GM12878 (cell line): ENCODE measurements at regions not wholly inside any gene's neighbourhood (a gene's known extent, or its start where the extent isn't known, plus 50 kb on each side); places are given as distances from the start of the nearest gene placed in this dataset.

Experiments
- ATAC-seq: fragments of 200-7000 bp; cut with Tn5 transposase; 3 replicates; pipeline ENCODE4 v1.9.1; 2020; ENCODE audit warnings: mild to moderate bottlenecking, moderate library complexity
- BruUV-seq: library from RNA; stranded (reverse); fragments of 400-500 nt; replicated peaks from 2 replicates; lab custom pipeline; 2021; lab: Mats Ljungman, UMichigan
- CTCF ChIA-PET: fragments of 300-600 bp; sonication (Branson Sonifier 250); formaldehyde crosslinking; extraction: SDS; loops from one replicate; lab custom pipeline; 2021; ENCODE audit warnings: inconsistent platforms; lab: Yijun Ruan, JAX
- POLR2A ChIA-PET: fragments of 350-600 bp; formaldehyde crosslinking; extraction: SDS; loops from one replicate; lab custom pipeline; 2021; ENCODE audit warnings: inconsistent platforms; lab: Charles Lee
- RAD21 ChIA-PET: fragments of 300-600 bp; sonication (Branson Sonifier 250); formaldehyde crosslinking; loops from one replicate; lab custom pipeline; 2023; ENCODE audit warnings: antibody characterized with exemption; ENCODE audit not compliant: unreplicated experiment; lab: Charles Lee
- SMC1A ChIA-PET: fragments of 300-600 bp; sonication (Branson Sonifier 250); formaldehyde crosslinking; loops from one replicate; lab custom pipeline; 2023; ENCODE audit not compliant: unreplicated experiment, uncharacterized antibody; lab: Charles Lee
- DNase-seq: peaks from one replicate; pipeline ENCODE4 v3.0.0-alpha.2; 2011; ENCODE audit warnings: low read depth, low spot score
- FAIRE-seq: peaks from 3 replicates; lab custom pipeline; 2011; peaks lifted over from hg19 to GRCh38; lab: Jason Lieb, UNC
- H2AFZ ChIP-seq: 2 replicates; pipeline ENCODE4 v1.6.0; 2011; ENCODE audit warnings: low read depth, low read length, control low read depth; ENCODE audit not compliant: control insufficient read depth
- H3K27ac ChIP-seq: 2 replicates; pipeline ENCODE4 v1.5.1; 2011; ENCODE audit warnings: control low read depth; ENCODE audit not compliant: control insufficient read depth, insufficient read depth
- H3K27me3 ChIP-seq, 2 experiments: replicated peaks in 1 of 2; 2 replicates each; pipeline versions ENCODE4 v1.6.0 to v1.6.1; 2011; ENCODE audit warnings: low read length in 1 of 2; ENCODE audit not compliant: control insufficient read depth in 2 of 2, insufficient read depth in 2 of 2
- H3K36me3 ChIP-seq, 2 experiments: 2 replicates each; pipeline ENCODE4 v1.5.1; 2011; ENCODE audit warnings: low read length in 1 of 2; ENCODE audit not compliant: control insufficient read depth in 2 of 2, insufficient read depth in 2 of 2
- H3K4me1 ChIP-seq: 2 replicates; pipeline ENCODE4 v1.6.1; 2011; ENCODE audit warnings: mild to moderate bottlenecking, low read length, moderate library complexity, mixed read lengths; ENCODE audit not compliant: control insufficient read depth, insufficient read depth
- H3K4me2 ChIP-seq: 2 replicates; pipeline ENCODE4 v1.6.0; 2011; ENCODE audit warnings: control low read depth; ENCODE audit not compliant: control insufficient read depth, insufficient read depth
- H3K4me3 ChIP-seq: fragments of 200-600 bp; sonication (generic); 2 replicates; pipeline ENCODE4 v1.5.1; 2016
- H3K79me2 ChIP-seq: 2 replicates; pipeline ENCODE4 v1.6.0; 2011; ENCODE audit warnings: low read length; ENCODE audit not compliant: control insufficient read depth, insufficient read depth
- H3K9ac ChIP-seq: 2 replicates; pipeline ENCODE4 v1.8.0; 2011; ENCODE audit warnings: low read length, control low read depth, mixed read lengths; ENCODE audit not compliant: control insufficient read depth, insufficient read depth
- H3K9me3 ChIP-seq: replicated peaks from 3 replicates; pipeline ENCODE4 v1.5.1; 2011; ENCODE audit warnings: mild to moderate bottlenecking, low read length; ENCODE audit not compliant: control insufficient read depth, insufficient read depth
- H4K20me1 ChIP-seq: 2 replicates; pipeline ENCODE4 v1.6.0; 2011; ENCODE audit not compliant: control insufficient read depth, insufficient read depth
- RB1 ChIP-seq: fragments of 450-650 bp; formaldehyde crosslinking; IDR thresholded peaks from 2 replicates; pipeline ENCODE4 v1.6.1; 2017; ENCODE audit warnings: mild to moderate bottlenecking, borderline replicate concordance
- ZBTB40 ChIP-seq: fragments of 450-650 bp; IDR thresholded peaks from 2 replicates; pipeline ENCODE4 v1.6.1; 2016; ENCODE audit warnings: mild to moderate bottlenecking, moderate library complexity, borderline replicate concordance
- ZNF592 ChIP-seq: fragments of 450-650 bp; IDR thresholded peaks from 2 replicates; pipeline ENCODE4 v1.6.1; 2017; ENCODE audit warnings: mild to moderate bottlenecking, moderate library complexity
- WGBS: methylation state at CpG from one replicate; pipeline ENCODE4 v1.1.6; 2016; ENCODE audit warnings: low lambda C conversion rate; ENCODE audit not compliant: insufficient replicate concordance, insufficient coverage; ENCODE audit errors: missing lambda C conversion rate; 5-methylcytosine and 5-hydroxymethylcytosine counted together
- in situ Hi-C: fragments of 300-500 bp; cut with MboI; formaldehyde crosslinking; loops from 9 replicates; pipeline ENCODE4 v1.14.3; 2018; ENCODE audit warnings: mixed read lengths
- intact Hi-C: fragments of 100-400 bp; cut with micrococcal nuclease; formaldehyde crosslinking; loops from one replicate; pipeline ENCODE4 v1.14.2; 2022; ENCODE audit not compliant: unreplicated experiment

DNA sequence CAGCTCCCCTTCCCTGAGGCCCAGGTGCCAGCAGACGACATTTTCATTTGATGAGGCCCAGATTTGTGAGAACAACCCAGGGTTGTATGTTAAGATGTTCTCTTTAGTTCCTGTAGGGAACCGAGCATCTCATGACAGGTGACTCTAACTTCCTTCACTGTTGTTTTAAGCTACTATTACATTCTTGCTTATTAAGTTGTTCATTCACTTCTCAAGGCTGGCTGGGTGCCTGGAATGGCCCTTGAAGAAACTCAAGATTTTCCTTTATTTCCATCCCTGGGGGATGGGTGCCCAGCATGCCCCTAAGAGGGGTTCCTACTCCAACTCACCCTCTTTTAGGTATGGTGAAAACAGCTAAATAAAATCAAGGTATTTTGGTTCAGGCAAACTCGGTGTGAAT, 111.5 kb upstream of the SYNDIG1 start:
- in situ Hi-C loops (no loop called here), intact Hi-C loops (no loop called here)
- Histone ChIP-seq H3K4me3 (no peak overlapping the region), H2AFZ (no peak overlapping the region), H3K36me3 (no peaks in the 10 kb centered on the region), H3K27me3 (no peaks in the 10 kb centered on the region), H3K79me2 (no peaks in the 10 kb centered on the region), H3K4me2 (no peak overlapping the region), H3K4me1 (no peaks in the 10 kb centered on the region), H3K27ac (no peak overlapping the region), H3K9ac (no peak overlapping the region), H4K20me1 (no peaks in the 10 kb centered on the region), H3K9me3 (no peaks in the 10 kb centered on the region; the same call in 2 of the 3 replicates)
- ChIA-PET CTCF (interaction anchor here (1.0 kb wide), 1 partner anchor 53 kb away, joined by 3 read pairs; no protein-coding TSS in a partner anchor), RAD21 (no interaction called here), SMC1A (interaction anchor here (1.4 kb wide), 1 partner anchor 9 kb away, joined by 3 read pairs; no protein-coding TSS in a partner anchor), POLR2A (no interaction called here)
- no peak for TF ChIP-seq ZNF592
- no peak for TF ChIP-seq RB1
- TF ChIP-seq ZBTB40, result no peak
- BruUV-seq, result no TSS peak
- no peak for DNase-seq
- no peak for FAIRE-seq
- ATAC-seq, result no peak
- WGBS, result 0% methylated on average over 3 of the region's 3 CpGs
